Chondrocyte (in vitro differentiated cells): ENCODE measurements at regions not wholly inside any gene's neighbourhood (a gene's known extent, or its start where the extent isn't known, plus 50 kb on each side); places are given as distances from the start of the nearest gene placed in this dataset.

ENCODE experiments used
- DNase-seq: peaks from one replicate; pipeline ENCODE4 v3.0.0; 2021; ENCODE audit warnings: mixed read lengths, low spot score
- H3K27ac Mint-ChIP-seq: one replicate; pipeline ENCODE4 v1.8.0; 2021; ENCODE audit warnings: mild to moderate bottlenecking, moderate library complexity, mixed read lengths; ENCODE audit not compliant: unreplicated experiment
- H3K27me3 Mint-ChIP-seq: 2 replicates; pipeline ENCODE4 v1.8.0; 2021; ENCODE audit warnings: low read depth, mixed read lengths
- H3K36me3 Mint-ChIP-seq: 2 replicates; pipeline ENCODE4 v1.8.0; 2021; ENCODE audit warnings: low read depth, mixed read lengths
- H3K4me1 Mint-ChIP-seq: 2 replicates; pipeline ENCODE4 v1.8.0; 2021; ENCODE audit warnings: low read depth, mild to moderate bottlenecking, mixed read lengths
- H3K4me3 Mint-ChIP-seq: one replicate; pipeline ENCODE4 v1.8.0; 2021; ENCODE audit warnings: mild to moderate bottlenecking, moderate library complexity, mixed read lengths; ENCODE audit not compliant: unreplicated experiment
- H3K9me3 Mint-ChIP-seq: 2 replicates; pipeline ENCODE4 v1.8.0; 2021; ENCODE audit warnings: low read depth, mixed read lengths
- TF ChIP-seq, protein P1 (sequence below): fragments of 200-600 bp; sonication (generic); IDR thresholded peaks from 2 replicates; pipeline ENCODE4 v1.5.0; 2021; ENCODE audit warnings: antibody characterized with exemption, mild to moderate bottlenecking, moderate library complexity

DNA sequence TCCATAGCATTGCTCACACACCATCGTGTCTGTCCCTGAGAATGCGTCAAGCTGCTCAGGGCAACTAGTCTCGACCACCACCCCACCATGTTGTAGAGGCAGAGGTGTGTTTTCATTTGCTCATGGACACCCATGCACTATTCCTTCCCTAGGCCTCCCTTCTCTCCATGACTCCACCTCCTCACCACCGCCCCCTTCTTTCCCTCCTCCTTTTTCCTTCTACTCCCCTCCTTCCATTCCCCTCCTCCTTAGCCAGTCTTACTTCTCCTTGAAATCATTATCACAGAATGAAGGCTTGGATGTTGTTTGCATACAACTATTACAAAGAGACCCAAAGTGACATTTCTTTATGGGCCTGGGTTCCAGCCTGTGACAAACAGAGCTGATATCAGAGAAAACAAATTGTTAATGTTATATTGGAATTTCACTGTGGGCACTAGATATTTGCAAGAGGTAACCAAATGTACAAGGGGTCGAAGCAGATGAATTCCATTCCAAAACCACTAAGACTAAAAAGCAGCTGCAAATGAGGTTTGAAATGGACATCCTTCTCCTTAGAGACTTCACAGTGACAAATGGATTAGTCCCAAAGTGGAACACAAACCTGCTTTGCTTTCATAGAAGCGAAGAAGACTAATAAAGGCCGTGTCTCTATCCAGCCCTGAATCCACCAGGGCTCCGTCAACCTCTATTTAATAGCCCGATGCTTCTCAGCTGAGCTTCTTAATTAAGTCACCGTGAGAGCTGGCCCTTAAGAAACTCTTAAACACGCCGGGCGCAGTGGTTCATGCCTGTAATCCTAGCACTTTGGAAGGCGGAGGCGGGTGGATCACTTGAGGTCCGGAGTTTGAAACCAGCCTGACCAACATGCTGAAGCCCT, 275.8 kb upstream of the SULF2 start:
- Mint-ChIP-seq H3K9me3 (no peaks in the 10 kb centered on the region), H3K4me3 (no peak overlapping the region), H3K4me1 (peaks cover 41% of the 10 kb centered on the region), H3K27ac (peak overlapping the region; percentile 41), H3K27me3 (peaks cover 4% of the 10 kb centered on the region), H3K36me3 (no peaks in the 10 kb centered on the region)
- DNase-seq: no peak
- TF ChIP-seq, protein P1, sequence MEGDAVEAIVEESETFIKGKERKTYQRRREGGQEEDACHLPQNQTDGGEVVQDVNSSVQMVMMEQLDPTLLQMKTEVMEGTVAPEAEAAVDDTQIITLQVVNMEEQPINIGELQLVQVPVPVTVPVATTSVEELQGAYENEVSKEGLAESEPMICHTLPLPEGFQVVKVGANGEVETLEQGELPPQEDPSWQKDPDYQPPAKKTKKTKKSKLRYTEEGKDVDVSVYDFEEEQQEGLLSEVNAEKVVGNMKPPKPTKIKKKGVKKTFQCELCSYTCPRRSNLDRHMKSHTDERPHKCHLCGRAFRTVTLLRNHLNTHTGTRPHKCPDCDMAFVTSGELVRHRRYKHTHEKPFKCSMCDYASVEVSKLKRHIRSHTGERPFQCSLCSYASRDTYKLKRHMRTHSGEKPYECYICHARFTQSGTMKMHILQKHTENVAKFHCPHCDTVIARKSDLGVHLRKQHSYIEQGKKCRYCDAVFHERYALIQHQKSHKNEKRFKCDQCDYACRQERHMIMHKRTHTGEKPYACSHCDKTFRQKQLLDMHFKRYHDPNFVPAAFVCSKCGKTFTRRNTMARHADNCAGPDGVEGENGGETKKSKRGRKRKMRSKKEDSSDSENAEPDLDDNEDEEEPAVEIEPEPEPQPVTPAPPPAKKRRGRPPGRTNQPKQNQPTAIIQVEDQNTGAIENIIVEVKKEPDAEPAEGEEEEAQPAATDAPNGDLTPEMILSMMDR: no peak

DNA sequence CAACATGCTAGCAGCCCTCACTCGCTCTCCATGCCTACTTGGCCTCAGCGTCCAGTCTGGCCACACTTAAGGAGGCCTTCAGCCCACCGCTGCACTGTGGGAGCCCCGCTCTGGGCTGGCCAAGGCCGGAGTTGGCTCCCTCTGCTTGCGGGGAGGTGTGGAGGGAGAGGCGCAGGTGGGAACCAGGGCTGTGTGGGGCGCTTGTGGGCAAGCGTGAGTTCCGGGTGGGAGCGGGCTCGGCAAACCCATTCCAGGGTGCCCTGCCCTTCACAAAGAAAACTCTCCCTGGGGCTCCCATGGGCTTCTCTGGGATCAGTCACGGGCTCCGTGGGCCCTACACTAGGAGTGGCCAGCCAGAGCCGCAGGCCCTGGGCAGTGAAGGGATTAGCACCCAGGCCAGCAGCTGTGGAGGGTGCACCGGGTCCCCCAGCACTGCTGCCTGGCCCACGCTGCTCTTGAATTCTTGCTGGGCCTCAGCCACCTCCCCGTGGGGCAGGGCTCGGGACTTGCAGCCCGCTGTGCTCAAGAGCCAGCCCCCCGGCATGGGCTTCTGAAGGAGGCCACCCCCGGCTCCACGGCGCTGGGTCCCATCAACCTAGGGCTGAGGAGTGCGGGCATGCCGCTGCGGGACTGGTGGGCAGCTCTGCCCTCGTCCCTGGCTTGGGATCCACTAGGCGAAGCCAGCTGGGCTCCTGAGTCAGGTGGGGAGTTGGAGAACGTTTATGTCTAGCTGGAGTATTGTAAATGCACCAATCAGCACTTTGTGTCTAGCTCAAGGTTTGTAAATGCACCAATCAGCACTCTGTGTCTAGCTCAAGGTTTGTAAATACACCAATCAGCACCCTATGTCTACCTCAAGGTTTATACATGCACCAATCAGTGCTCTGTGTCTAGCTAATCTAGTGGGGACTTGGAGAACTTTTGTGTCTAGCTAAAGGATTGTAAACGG, 273.6 kb upstream of the SULF2 start:
- H3K9me3 Mint-ChIP-seq: no peaks in the 10 kb centered on the region
- peaks cover 23% of the 10 kb centered on the region for H3K4me1 Mint-ChIP-seq
- H3K27me3 Mint-ChIP-seq: peaks cover 6% of the 10 kb centered on the region
- H3K27ac Mint-ChIP-seq: no peak overlapping the region
- no peak overlapping the region for H3K4me3 Mint-ChIP-seq
- TF ChIP-seq, protein P1: no peak
- DNase-seq: no peak
- no peaks in the 10 kb centered on the region for H3K36me3 Mint-ChIP-seq

DNA sequence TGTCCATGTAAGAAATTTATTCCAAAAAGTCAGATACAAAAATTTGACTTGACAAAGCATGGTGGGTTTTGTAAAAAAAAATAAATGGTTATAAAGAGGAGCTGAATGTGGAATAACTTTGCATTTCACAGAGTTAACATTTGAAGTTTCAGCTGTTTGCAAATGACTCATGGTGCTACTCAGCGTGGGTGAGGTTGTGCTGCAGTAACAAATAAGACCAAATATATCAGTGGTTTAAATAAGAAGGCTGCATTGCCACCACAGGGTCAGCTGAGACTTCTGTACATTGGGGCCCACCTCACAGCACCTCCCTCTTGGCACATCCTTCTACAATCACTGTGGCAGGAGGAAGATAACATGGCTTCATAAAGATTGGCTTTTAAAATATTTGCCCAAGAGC, 272.5 kb upstream of the SULF2 start:
- peaks cover 23% of the 10 kb centered on the region for H3K4me1 Mint-ChIP-seq
- no peaks in the 10 kb centered on the region for H3K36me3 Mint-ChIP-seq
- peaks cover 6% of the 10 kb centered on the region for H3K27me3 Mint-ChIP-seq
- H3K9me3 Mint-ChIP-seq: no peaks in the 10 kb centered on the region
- DNase-seq: no peak
- TF ChIP-seq, protein P1: no peak
- H3K27ac Mint-ChIP-seq: no peak overlapping the region
- no peak overlapping the region for H3K4me3 Mint-ChIP-seq

DNA sequence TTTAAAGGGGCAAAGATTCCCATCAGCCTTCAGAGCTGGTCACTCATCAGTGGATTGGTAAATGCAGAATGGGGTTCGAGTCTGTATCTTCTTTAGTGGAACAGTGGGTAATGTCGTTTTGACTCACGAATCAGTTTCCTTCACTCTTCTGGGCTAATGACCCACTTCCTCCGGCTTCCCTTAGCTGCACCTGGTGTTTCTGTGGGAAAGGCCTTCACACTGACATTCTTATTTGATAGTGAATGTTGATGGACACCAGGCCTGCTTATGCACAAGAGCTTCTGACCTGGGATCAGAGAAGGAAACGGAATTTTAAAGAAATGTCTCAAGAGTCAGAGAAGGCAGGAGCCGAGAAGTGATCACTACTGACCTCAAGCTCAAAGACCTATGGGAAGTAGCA, 272.0 kb upstream of the SULF2 start:
- H3K9me3 Mint-ChIP-seq: no peaks in the 10 kb centered on the region
- H3K4me1 Mint-ChIP-seq: peaks cover 28% of the 10 kb centered on the region
- H3K4me3 Mint-ChIP-seq: no peak overlapping the region
- peaks cover 6% of the 10 kb centered on the region for H3K27me3 Mint-ChIP-seq
- no peaks in the 10 kb centered on the region for H3K36me3 Mint-ChIP-seq
- H3K27ac Mint-ChIP-seq: no peak overlapping the region
- TF ChIP-seq, protein P1: no peak
- no peak for DNase-seq

DNA sequence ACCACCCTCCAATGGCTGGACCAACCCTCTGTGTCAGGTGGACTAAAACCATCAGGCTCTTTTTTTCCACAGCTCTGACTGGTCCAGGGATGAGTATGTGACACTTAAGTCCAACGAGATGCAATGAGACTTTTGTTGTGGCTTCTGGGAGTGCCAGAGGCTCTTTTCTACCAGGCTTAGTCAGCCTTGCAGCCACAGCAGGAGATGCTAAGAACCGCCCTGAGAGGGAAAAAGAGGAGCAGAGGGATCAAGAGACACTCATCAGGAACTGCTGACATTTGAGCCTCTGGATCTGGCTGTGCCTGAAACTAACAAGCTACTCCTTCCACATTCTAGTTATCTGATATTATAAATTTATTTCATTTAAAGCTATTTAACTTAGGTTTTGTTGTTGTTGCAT, 270.9 kb upstream of the SULF2 start:
- Mint-ChIP-seq H3K4me3 (no peak overlapping the region), H3K4me1 (peaks cover 37% of the 10 kb centered on the region), H3K27ac (peak overlapping the region; percentile 8), H3K27me3 (peaks cover 6% of the 10 kb centered on the region), H3K9me3 (no peaks in the 10 kb centered on the region), H3K36me3 (no peaks in the 10 kb centered on the region)
- DNase-seq: no peak
- TF ChIP-seq, protein P1: no peak
